ENCODE measurements at regions not wholly inside any gene's neighbourhood (a gene's known extent, or its start where the extent isn't known, plus 50 kb on each side); places are given as distances from the start of the nearest gene placed in this dataset.

DNA sequence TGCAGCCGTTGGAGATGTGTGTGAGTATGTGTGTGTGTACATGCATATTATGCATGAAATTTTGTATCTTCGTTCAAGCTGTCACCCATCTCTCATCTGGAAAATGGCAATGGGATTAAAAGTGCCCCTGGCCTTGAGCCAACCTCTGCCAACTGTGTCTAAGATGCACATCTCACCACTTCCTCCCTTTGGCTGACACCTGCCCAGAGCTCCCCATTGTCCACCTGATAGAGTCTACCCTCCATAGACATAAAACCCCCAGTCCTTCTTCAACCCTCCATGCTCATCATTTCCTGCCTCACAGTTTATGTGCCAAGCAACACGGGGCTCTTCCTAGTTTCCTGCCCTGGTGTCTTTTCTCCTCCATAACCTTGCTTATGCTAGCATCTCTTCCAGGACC, 187.5 kb upstream of the HES1 start:
- no peak overlapping the region for H3K27ac ChIP-seq
- TF ChIP-seq, protein P1, sequence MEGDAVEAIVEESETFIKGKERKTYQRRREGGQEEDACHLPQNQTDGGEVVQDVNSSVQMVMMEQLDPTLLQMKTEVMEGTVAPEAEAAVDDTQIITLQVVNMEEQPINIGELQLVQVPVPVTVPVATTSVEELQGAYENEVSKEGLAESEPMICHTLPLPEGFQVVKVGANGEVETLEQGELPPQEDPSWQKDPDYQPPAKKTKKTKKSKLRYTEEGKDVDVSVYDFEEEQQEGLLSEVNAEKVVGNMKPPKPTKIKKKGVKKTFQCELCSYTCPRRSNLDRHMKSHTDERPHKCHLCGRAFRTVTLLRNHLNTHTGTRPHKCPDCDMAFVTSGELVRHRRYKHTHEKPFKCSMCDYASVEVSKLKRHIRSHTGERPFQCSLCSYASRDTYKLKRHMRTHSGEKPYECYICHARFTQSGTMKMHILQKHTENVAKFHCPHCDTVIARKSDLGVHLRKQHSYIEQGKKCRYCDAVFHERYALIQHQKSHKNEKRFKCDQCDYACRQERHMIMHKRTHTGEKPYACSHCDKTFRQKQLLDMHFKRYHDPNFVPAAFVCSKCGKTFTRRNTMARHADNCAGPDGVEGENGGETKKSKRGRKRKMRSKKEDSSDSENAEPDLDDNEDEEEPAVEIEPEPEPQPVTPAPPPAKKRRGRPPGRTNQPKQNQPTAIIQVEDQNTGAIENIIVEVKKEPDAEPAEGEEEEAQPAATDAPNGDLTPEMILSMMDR (conservative IDR thresholded peaks at IDR 0.05; ENCODE audit: low read depth): no peak
- ChIA-PET POLR2A (ENCODE audit: low non-redundant PET) (no interaction called here), CTCF (no interaction called here)
- DNase-seq (ENCODE audit: low spot score): no peak

DNA sequence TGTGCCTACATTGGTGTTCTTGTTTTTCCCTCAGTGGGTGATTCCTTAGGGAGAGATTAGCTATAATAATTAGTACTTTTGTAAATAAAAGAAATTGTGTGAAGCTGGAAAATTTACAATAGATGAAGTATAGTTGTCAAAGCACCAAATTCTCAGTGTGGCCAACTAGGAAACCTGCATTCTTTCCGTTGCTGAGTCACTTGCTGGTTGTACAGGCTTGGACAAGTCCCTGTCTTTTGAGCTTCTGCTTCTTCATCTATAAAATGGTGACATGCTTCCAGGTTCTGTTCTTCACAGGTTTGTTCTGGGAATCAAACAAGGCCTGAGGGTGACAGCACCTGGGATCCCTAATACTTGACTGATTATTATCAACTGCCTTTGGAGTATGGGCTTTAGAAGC, 184.1 kb upstream of the HES1 start:
- TF ChIP-seq, protein P1 (conservative IDR thresholded peaks at IDR 0.05; ENCODE audit: low read depth): no peak
- H3K27ac ChIP-seq: no peak overlapping the region
- DNase-seq (ENCODE audit: low spot score): peak; percentile 58
- ChIA-PET POLR2A (ENCODE audit: low non-redundant PET) (no interaction called here), CTCF (interaction anchor here (0.6 to 1.9 kb wide), 3 partner anchors 18 to 57 kb away, joined by 3 to 6 read pairs (median 4); no protein-coding TSS in a partner anchor)

DNA sequence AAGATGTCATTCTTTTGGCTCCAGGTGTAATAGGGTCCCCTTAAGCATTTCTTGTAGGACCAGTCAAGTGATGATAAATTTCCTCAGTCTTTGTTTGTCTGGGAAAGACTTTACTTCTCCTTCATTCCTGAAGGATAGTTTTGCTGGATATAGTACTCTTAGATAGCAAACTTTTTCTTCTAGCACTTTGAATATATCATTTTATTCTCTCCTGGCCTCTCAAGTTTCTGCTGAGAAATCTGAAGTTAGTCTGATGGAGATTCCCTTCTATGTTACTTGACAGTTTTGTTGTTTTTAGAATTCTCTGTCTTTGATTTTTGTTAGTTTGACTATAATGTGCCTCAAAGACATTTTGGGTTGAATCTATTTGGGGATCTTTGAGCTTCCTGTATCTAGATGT, 181.2 kb upstream of the HES1 start:
- H3K27ac ChIP-seq: no peak overlapping the region
- ChIA-PET CTCF (no interaction called here), POLR2A (ENCODE audit: low non-redundant PET) (no interaction called here)
- no peak for DNase-seq (ENCODE audit: low spot score)
- TF ChIP-seq, protein P1 (conservative IDR thresholded peaks at IDR 0.05; ENCODE audit: low read depth): no peak

DNA sequence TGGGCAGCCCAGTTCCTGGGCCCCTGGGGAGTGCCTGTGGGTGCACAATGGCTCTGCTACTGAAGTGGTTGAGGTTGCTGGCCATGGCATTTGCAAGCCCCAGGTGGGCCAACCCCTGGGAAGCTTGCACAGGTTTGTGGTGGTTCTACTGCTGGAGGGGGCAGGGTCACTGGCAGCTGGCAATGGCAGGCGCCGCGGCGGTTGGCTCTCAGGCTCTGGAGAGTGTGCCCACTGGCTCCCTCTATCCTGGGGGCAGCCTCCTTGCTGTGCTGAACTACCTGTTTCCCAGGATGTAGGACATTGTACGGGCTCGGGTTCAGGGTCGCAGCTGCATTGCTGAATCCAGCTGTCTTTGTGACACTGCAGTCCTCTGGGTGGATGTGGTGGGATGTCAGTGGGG, 180.2 kb upstream of the HES1 start:
- TF ChIP-seq, protein P1 (conservative IDR thresholded peaks at IDR 0.05; ENCODE audit: low read depth): no peak
- H3K27ac ChIP-seq: no peak overlapping the region
- no peak for DNase-seq (ENCODE audit: low spot score)
- ChIA-PET POLR2A (ENCODE audit: low non-redundant PET) (no interaction called here), CTCF (no interaction called here)

DNA sequence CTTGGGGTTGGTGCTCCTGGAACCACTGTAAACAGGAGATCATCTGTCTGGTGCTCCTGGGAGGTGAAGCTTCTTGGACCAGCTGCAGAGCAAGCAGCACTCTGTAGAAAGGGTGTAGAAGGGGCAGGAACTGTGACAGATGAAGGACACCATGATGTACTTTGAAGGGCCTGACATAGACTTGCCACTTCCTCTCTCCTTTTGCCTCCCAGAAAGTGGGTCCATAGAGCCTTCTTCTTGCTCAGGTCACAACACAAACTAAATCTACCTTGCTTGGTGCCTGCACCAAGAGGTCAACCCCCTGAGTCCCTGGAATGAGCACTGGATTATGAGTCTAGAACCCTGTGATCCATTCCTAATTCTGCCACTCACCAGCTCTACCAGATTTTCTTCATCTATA, 176.1 kb upstream of the HES1 start:
- no peak for DNase-seq (ENCODE audit: low spot score)
- ChIA-PET CTCF (interaction anchor here (1.3 kb wide), 1 partner anchor 10 kb away, joined by 3 read pairs; no protein-coding TSS in a partner anchor), POLR2A (ENCODE audit: low non-redundant PET) (no interaction called here)
- no peak overlapping the region for H3K27ac ChIP-seq
- TF ChIP-seq, protein P1 (conservative IDR thresholded peaks at IDR 0.05; ENCODE audit: low read depth): no peak

DNA sequence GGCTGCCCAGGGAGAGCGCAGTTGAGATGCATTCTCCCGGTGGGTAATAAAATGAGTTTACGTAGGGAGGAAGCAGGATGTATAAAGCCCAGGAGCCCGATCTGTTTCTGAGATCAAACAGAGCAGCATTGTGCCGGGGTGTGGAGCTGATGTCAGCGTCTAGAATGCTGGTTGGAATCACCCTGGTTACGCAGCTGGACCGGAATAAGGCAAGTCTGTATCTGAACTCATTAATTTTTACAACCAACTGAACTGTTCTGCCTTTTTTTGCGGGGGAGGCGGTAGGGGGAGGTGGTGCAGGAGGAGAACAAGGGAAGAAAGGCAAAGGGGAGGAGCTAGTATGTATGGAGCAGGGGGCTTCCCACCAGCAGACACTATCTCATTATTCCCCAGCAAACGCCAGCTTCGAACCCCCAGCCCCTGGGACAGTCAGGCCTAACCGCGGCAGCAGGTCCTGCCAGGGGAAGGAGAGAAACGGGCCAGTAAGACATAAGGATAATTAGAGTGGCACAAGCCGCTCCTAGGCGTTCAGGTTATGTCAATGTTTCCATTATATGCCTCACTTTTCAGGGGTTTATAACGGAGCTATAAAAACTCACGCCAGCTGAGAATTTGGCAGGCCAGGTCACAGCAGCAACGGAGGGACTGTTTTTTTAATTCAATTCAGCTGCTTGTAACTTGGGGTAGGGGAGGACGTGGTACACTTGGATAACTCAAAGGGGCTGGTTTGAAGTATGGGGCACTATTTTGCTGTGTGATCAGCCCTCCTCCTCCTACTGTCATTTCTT, 175.3 kb upstream of the HES1 start:
- TF ChIP-seq, protein P1 (conservative IDR thresholded peaks at IDR 0.05; ENCODE audit: low read depth): no peak
- no peak overlapping the region; the same call in 1 of the 2 replicates for H3K27ac ChIP-seq
- CTCF ChIA-PET: interaction anchor here (0.6 kb wide), 1 partner anchor 371 kb away, joined by 3 read pairs; no protein-coding TSS in a partner anchor
- DNase-seq (ENCODE audit: low spot score): no peak
- POLR2A ChIA-PET (ENCODE audit: low non-redundant PET): interaction anchor here (0.6 kb wide), 1 partner anchor 128 kb away, joined by 4 read pairs; no protein-coding TSS in a partner anchor

Data from RWPE1 (cell line).